ENCODE measurements at regions not wholly inside any gene's neighbourhood (a gene's known extent, or its start where the extent isn't known, plus 50 kb on each side); places are given as distances from the start of the nearest gene placed in this dataset.

DNA sequence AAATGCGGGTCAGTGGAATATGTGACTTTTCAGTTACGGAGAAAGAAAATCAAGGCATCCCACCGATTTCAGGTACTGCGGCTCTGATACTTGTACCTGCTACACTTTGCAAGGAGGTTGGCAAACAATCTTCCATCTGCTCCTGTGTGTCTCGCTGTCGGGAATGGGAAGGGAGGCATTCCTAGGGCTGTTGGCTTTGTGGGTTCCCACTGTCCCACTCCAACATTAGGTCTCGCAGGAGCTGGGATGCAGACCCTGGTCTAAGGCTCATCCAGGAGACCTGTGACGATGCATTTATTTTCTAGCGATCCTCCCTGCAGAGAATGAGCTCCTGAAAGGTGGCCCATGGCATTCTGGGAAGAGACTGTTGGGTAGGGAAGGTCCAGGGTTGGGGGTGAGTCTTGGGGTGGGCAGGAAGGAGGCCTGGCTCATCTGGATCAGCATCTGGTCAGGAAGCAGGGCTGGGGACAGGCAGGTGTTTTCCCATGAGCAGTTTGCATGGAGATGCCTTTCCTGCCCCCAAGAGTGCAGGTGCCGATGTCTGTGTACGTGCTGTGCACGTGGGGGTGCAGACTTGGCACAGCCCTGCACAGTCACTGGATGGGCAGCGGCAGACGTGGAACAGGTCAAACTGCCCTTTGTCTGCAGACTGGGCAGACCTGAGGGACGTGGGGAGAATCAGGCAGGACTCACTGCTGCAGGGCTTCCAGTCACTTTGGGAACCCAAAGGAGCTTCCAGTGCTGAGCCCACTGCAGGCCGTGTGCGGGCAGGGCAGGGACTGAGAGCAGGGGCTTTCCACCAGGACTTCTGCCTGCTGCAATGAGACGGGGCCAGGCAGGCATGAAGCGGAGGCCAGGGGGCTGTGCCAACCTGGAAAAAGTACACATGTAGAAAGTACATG lies 152.4 kb downstream of the TEX29 start:
- Histone ChIP-seq H3K79me2 (ENCODE audit: control insufficient read depth, low read length) (no peaks in the 10 kb centered on the region), H3K36me3 (ENCODE audit: control insufficient read depth, low read length) (no peaks in the 10 kb centered on the region), H3K27ac (ENCODE audit: low read depth, low read length) (no peak overlapping the region), H3K4me2 (ENCODE audit: low read length) (no peak overlapping the region), H3K4me1 (ENCODE audit: control insufficient read depth, low read length) (no peaks in the 10 kb centered on the region), H3K9me3 (ENCODE audit: control insufficient read depth, insufficient read depth, low read length) (no peaks in the 10 kb centered on the region), H3K27me3 (ENCODE audit: control insufficient read depth, low read length) (no peaks in the 10 kb centered on the region), H3F3A (ENCODE audit: control insufficient read depth, insufficient read depth) (no peaks in the 10 kb centered on the region), H4K20me1 (ENCODE audit: control insufficient read depth, insufficient read depth, low read depth, low read length) (no peaks in the 10 kb centered on the region), H3K9me2 (replicated peaks; ENCODE audit: control insufficient read depth, low read length) (no peaks in the 10 kb centered on the region), H3K4me3 (ENCODE audit: low read length) (no peak overlapping the region)
- TF ChIP-seq EZH2phosphoT487 (IDR thresholded peaks at IDR 0.05; ENCODE audit: borderline replicate concordance, low read length) = no peak
- TF ChIP-seq CTCF (IDR thresholded peaks at IDR 0.05; ENCODE audit: low read depth, low read length, poor library complexity, severe bottlenecking) = no peak

- Histone ChIP-seq H3K79me2 (ENCODE audit: control insufficient read depth, low read length) (no peaks in the 10 kb centered on the region), H3K27me3 (ENCODE audit: control insufficient read depth, low read length) (no peaks in the 10 kb centered on the region), H3K4me3 (ENCODE audit: low read length) (no peak overlapping the region), H3K9me2 (replicated peaks; ENCODE audit: control insufficient read depth, low read length) (no peaks in the 10 kb centered on the region), H3K4me2 (ENCODE audit: low read length) (no peak overlapping the region), H3K27ac (ENCODE audit: low read depth, low read length) (no peak overlapping the region), H3F3A (ENCODE audit: control insufficient read depth, insufficient read depth) (no peaks in the 10 kb centered on the region), H3K4me1 (ENCODE audit: control insufficient read depth, low read length) (no peaks in the 10 kb centered on the region), H4K20me1 (ENCODE audit: control insufficient read depth, insufficient read depth, low read depth, low read length) (no peaks in the 10 kb centered on the region), H3K9me3 (ENCODE audit: control insufficient read depth, insufficient read depth, low read length) (no peaks in the 10 kb centered on the region), H3K36me3 (ENCODE audit: control insufficient read depth, low read length) (no peaks in the 10 kb centered on the region)
- peak; percentile 58 for TF ChIP-seq CTCF (IDR thresholded peaks at IDR 0.05; ENCODE audit: low read depth, low read length, poor library complexity, severe bottlenecking)
- TF ChIP-seq EZH2phosphoT487 (IDR thresholded peaks at IDR 0.05; ENCODE audit: borderline replicate concordance, low read length) = no peak
Observed at GRCh38 chr13:111474136-111475002, 153.9 kb downstream of the TEX29 start.

GRCh38 chr13:111475488-111475887 lies 155.0 kb downstream of the TEX29 start:
- no peaks in the 10 kb centered on the region for H3K9me2 ChIP-seq (replicated peaks; ENCODE audit: control insufficient read depth, low read length)
- no peaks in the 10 kb centered on the region for H3K36me3 ChIP-seq (ENCODE audit: control insufficient read depth, low read length)
- no peak overlapping the region for H3K4me3 ChIP-seq (ENCODE audit: low read length)
- no peaks in the 10 kb centered on the region for H3K4me1 ChIP-seq (ENCODE audit: control insufficient read depth, low read length)
- H3K4me2 ChIP-seq (ENCODE audit: low read length) = no peak overlapping the region
- TF ChIP-seq CTCF (IDR thresholded peaks at IDR 0.05; ENCODE audit: low read depth, low read length, poor library complexity, severe bottlenecking) = no peak
- TF ChIP-seq EZH2phosphoT487 (IDR thresholded peaks at IDR 0.05; ENCODE audit: borderline replicate concordance, low read length) = no peak
- H3F3A ChIP-seq (ENCODE audit: control insufficient read depth, insufficient read depth) = no peaks in the 10 kb centered on the region
- no peaks in the 10 kb centered on the region for H4K20me1 ChIP-seq (ENCODE audit: control insufficient read depth, insufficient read depth, low read depth, low read length)
- no peak overlapping the region for H3K27ac ChIP-seq (ENCODE audit: low read depth, low read length)
- no peaks in the 10 kb centered on the region for H3K9me3 ChIP-seq (ENCODE audit: control insufficient read depth, insufficient read depth, low read length)
- no peaks in the 10 kb centered on the region for H3K79me2 ChIP-seq (ENCODE audit: control insufficient read depth, low read length)
- H3K27me3 ChIP-seq (ENCODE audit: control insufficient read depth, low read length) = no peaks in the 10 kb centered on the region

Data from DOHH2 (cell line).